ENCODE measurements at regions not wholly inside any gene's neighbourhood (a gene's known extent, or its start where the extent isn't known, plus 50 kb on each side); places are given as distances from the start of the nearest gene placed in this dataset.

- no peaks in the 10 kb centered on the region for H3K27me3 ChIP-seq (ENCODE audit: control insufficient read depth in 1 of 2, insufficient read depth in 2 of 2, low read length in 2 of 2)
- no peaks in the 10 kb centered on the region for H3K9me3 ChIP-seq (ENCODE audit: low read length)
- H3K27ac ChIP-seq (ENCODE audit: low read depth, low read length): no peak overlapping the region
- H3K4me1 ChIP-seq (ENCODE audit: insufficient read depth, low read length): no peaks in the 10 kb centered on the region
- no peaks in the 10 kb centered on the region for H3K36me3 ChIP-seq (ENCODE audit: insufficient read depth, low read length)
- H3K9ac ChIP-seq (ENCODE audit: low read length): no peak overlapping the region
- H3K4me3 ChIP-seq (ENCODE audit: low read depth in 1 of 2, low read length in 2 of 2): no peak overlapping the region
These were observed 258.5 kb downstream of the FOXD2 start for GRCh38 chr1:47696404-47696736.

- Histone ChIP-seq H3K9ac (ENCODE audit: low read length) (no peak overlapping the region), H3K9me3 (ENCODE audit: low read length) (no peaks in the 10 kb centered on the region), H3K36me3 (ENCODE audit: insufficient read depth, low read length) (no peaks in the 10 kb centered on the region), H3K4me1 (ENCODE audit: insufficient read depth, low read length) (no peaks in the 10 kb centered on the region), H3K4me3 (ENCODE audit: low read depth in 1 of 2, low read length in 2 of 2) (no peak overlapping the region), H3K27me3 (ENCODE audit: control insufficient read depth in 1 of 2, insufficient read depth in 2 of 2, low read length in 2 of 2) (no peaks in the 10 kb centered on the region), H3K27ac (ENCODE audit: low read depth, low read length) (no peak overlapping the region)
These were observed 259.0 kb downstream of the FOXD2 start for GRCh38 chr1:47696737-47697441.

GRCh38 chr1:47697616-47698335 is 259.9 kb downstream of the FOXD2 start:
- no peak overlapping the region for H3K9ac ChIP-seq (ENCODE audit: low read length)
- H3K27me3 ChIP-seq (ENCODE audit: control insufficient read depth in 1 of 2, insufficient read depth in 2 of 2, low read length in 2 of 2): no peaks in the 10 kb centered on the region
- H3K36me3 ChIP-seq (ENCODE audit: insufficient read depth, low read length): no peaks in the 10 kb centered on the region
- no peaks in the 10 kb centered on the region for H3K9me3 ChIP-seq (ENCODE audit: low read length)
- no peak overlapping the region for H3K27ac ChIP-seq (ENCODE audit: low read depth, low read length)
- no peak overlapping the region for H3K4me3 ChIP-seq (ENCODE audit: low read depth in 1 of 2, low read length in 2 of 2)
- H3K4me1 ChIP-seq (ENCODE audit: insufficient read depth, low read length): no peaks in the 10 kb centered on the region

GRCh38 chr1:47699492-47700235 is 261.8 kb downstream of the FOXD2 start:
- H3K9ac ChIP-seq (ENCODE audit: low read length): no peak overlapping the region
- H3K4me1 ChIP-seq (ENCODE audit: insufficient read depth, low read length): no peaks in the 10 kb centered on the region
- no peaks in the 10 kb centered on the region for H3K27me3 ChIP-seq (ENCODE audit: control insufficient read depth in 1 of 2, insufficient read depth in 2 of 2, low read length in 2 of 2)
- H3K36me3 ChIP-seq (ENCODE audit: insufficient read depth, low read length): no peaks in the 10 kb centered on the region
- H3K4me3 ChIP-seq (ENCODE audit: low read depth in 1 of 2, low read length in 2 of 2): no peak overlapping the region
- no peaks in the 10 kb centered on the region for H3K9me3 ChIP-seq (ENCODE audit: low read length)
- no peak overlapping the region for H3K27ac ChIP-seq (ENCODE audit: low read depth, low read length)

GRCh38 chr1:47701283-47701682 is 263.4 kb downstream of the FOXD2 start:
- no peaks in the 10 kb centered on the region for H3K27me3 ChIP-seq (ENCODE audit: control insufficient read depth in 1 of 2, insufficient read depth in 2 of 2, low read length in 2 of 2)
- H3K27ac ChIP-seq (ENCODE audit: low read depth, low read length): no peak overlapping the region
- no peaks in the 10 kb centered on the region for H3K36me3 ChIP-seq (ENCODE audit: insufficient read depth, low read length)
- no peaks in the 10 kb centered on the region for H3K4me1 ChIP-seq (ENCODE audit: insufficient read depth, low read length)
- H3K4me3 ChIP-seq (ENCODE audit: low read depth in 1 of 2, low read length in 2 of 2): no peak overlapping the region
- no peak overlapping the region for H3K9ac ChIP-seq (ENCODE audit: low read length)
- no peaks in the 10 kb centered on the region for H3K9me3 ChIP-seq (ENCODE audit: low read length)

GRCh38 chr1:47701741-47702515 is 264.1 kb downstream of the FOXD2 start:
- no peaks in the 10 kb centered on the region for H3K27me3 ChIP-seq (ENCODE audit: control insufficient read depth in 1 of 2, insufficient read depth in 2 of 2, low read length in 2 of 2)
- H3K36me3 ChIP-seq (ENCODE audit: insufficient read depth, low read length): no peaks in the 10 kb centered on the region
- no peak overlapping the region for H3K9ac ChIP-seq (ENCODE audit: low read length)
- H3K4me1 ChIP-seq (ENCODE audit: insufficient read depth, low read length): no peaks in the 10 kb centered on the region
- H3K9me3 ChIP-seq (ENCODE audit: low read length): no peaks in the 10 kb centered on the region
- H3K4me3 ChIP-seq (ENCODE audit: low read depth in 1 of 2, low read length in 2 of 2): no peak overlapping the region
- H3K27ac ChIP-seq (ENCODE audit: low read depth, low read length): no peak overlapping the region

GRCh38 chr1:47703156-47703825 is 265.4 kb downstream of the FOXD2 start:
- peaks cover 0 to 5% of the 10 kb centered on the region in 2 donors for H3K27me3 ChIP-seq (ENCODE audit: control insufficient read depth in 1 of 2, insufficient read depth in 2 of 2, low read length in 2 of 2)
- H3K4me1 ChIP-seq (ENCODE audit: insufficient read depth, low read length): no peaks in the 10 kb centered on the region
- H3K27ac ChIP-seq (ENCODE audit: low read depth, low read length): no peak overlapping the region
- H3K9ac ChIP-seq (ENCODE audit: low read length): no peak overlapping the region
- no peak overlapping the region for H3K4me3 ChIP-seq (ENCODE audit: low read depth in 1 of 2, low read length in 2 of 2)
- H3K9me3 ChIP-seq (ENCODE audit: low read length): no peaks in the 10 kb centered on the region
- no peaks in the 10 kb centered on the region for H3K36me3 ChIP-seq (ENCODE audit: insufficient read depth, low read length)

- Histone ChIP-seq H3K36me3 (ENCODE audit: insufficient read depth, low read length) (no peaks in the 10 kb centered on the region), H3K27ac (ENCODE audit: low read depth, low read length) (no peak overlapping the region), H3K27me3 (ENCODE audit: control insufficient read depth in 1 of 2, insufficient read depth in 2 of 2, low read length in 2 of 2) (peaks cover 3 to 13% of the 10 kb centered on the region in 2 donors), H3K4me3 (ENCODE audit: low read depth in 1 of 2, low read length in 2 of 2) (no peak overlapping the region), H3K4me1 (ENCODE audit: insufficient read depth, low read length) (peaks cover 2% of the 10 kb centered on the region), H3K9me3 (ENCODE audit: low read length) (no peaks in the 10 kb centered on the region), H3K9ac (ENCODE audit: low read length) (no peak overlapping the region)
These were observed 266.2 kb downstream of the FOXD2 start for GRCh38 chr1:47703981-47704596.

GRCh38 chr1:47705517-47706130 is 267.8 kb downstream of the FOXD2 start:
- H3K9me3 ChIP-seq (ENCODE audit: low read length): no peaks in the 10 kb centered on the region
- H3K4me3 ChIP-seq (ENCODE audit: low read depth in 1 of 2, low read length in 2 of 2): no peak overlapping the region
- H3K4me1 ChIP-seq (ENCODE audit: insufficient read depth, low read length): peaks cover 17% of the 10 kb centered on the region
- H3K9ac ChIP-seq (ENCODE audit: low read length): no peak overlapping the region
- peaks cover 11 to 29% of the 10 kb centered on the region in 2 donors for H3K27me3 ChIP-seq (ENCODE audit: control insufficient read depth in 1 of 2, insufficient read depth in 2 of 2, low read length in 2 of 2)
- no peak overlapping the region for H3K27ac ChIP-seq (ENCODE audit: low read depth, low read length)
- H3K36me3 ChIP-seq (ENCODE audit: insufficient read depth, low read length): no peaks in the 10 kb centered on the region

GRCh38 chr1:47707503-47707902 is 269.7 kb downstream of the FOXD2 start:
- peaks cover 20% of the 10 kb centered on the region for H3K4me1 ChIP-seq (ENCODE audit: insufficient read depth, low read length)
- H3K36me3 ChIP-seq (ENCODE audit: insufficient read depth, low read length): no peaks in the 10 kb centered on the region
- H3K27me3 ChIP-seq (ENCODE audit: control insufficient read depth in 1 of 2, insufficient read depth in 2 of 2, low read length in 2 of 2): peaks cover 27 to 48% of the 10 kb centered on the region in 2 donors
- H3K9ac ChIP-seq (ENCODE audit: low read length): no peak overlapping the region
- H3K27ac ChIP-seq (ENCODE audit: low read depth, low read length): no peak overlapping the region
- no peaks in the 10 kb centered on the region for H3K9me3 ChIP-seq (ENCODE audit: low read length)
- H3K4me3 ChIP-seq (ENCODE audit: low read depth in 1 of 2, low read length in 2 of 2): no peak overlapping the region

All from muscle layer of colon (tissue), 2 donors.